Activated naive CD4-positive, alpha-beta T cell treated with anti-CD3 and anti-CD28 coated beads, Interleukin-2, amount 10 ng/mL, durations not matched to agents 7 days and 5 days (primary cell): ENCODE measurements at regions not wholly inside any gene's neighbourhood (a gene's known extent, or its start where the extent isn't known, plus 50 kb on each side); places are given as distances from the start of the nearest gene placed in this dataset.

Source experiments
- CTCF ChIA-PET: fragments of 350-600 bp; sonication (Branson Sonifier 250); formaldehyde crosslinking; loops from one replicate; lab custom pipeline; 2021; ENCODE audit warnings: antibody characterized with exemption; lab: Charles Lee
- DNase-seq: peaks from one replicate; pipeline ENCODE4 v3.0.0-alpha.2; 2020
- H3K27ac Mint-ChIP-seq: one replicate; pipeline ENCODE4 v1.8.0; 2021; ENCODE audit warnings: mild to moderate bottlenecking, moderate library complexity, mixed read lengths
- H3K27me3 Mint-ChIP-seq: one replicate; pipeline ENCODE4 v1.8.0; 2021; ENCODE audit warnings: mild to moderate bottlenecking, mixed read lengths
- H3K36me3 Mint-ChIP-seq: one replicate; pipeline ENCODE4 v1.8.0; 2021; ENCODE audit warnings: mixed read lengths
- H3K4me1 Mint-ChIP-seq: one replicate; pipeline ENCODE4 v1.8.0; 2021; ENCODE audit warnings: mixed read lengths
- H3K4me3 Mint-ChIP-seq: one replicate; pipeline ENCODE4 v1.8.0; 2021; ENCODE audit warnings: mild to moderate bottlenecking, moderate library complexity, mixed read lengths
- H3K9me3 Mint-ChIP-seq: one replicate; pipeline ENCODE4 v1.8.0; 2021; ENCODE audit warnings: mixed read lengths

GRCh38 chr2:241924069-241924908 is 54.8 kb downstream of the RTP5 start:
- no peak overlapping the region for H3K4me3 Mint-ChIP-seq
- no peak for DNase-seq
- H3K27me3 Mint-ChIP-seq, result no peaks in the 10 kb centered on the region
- no peaks in the 10 kb centered on the region for H3K36me3 Mint-ChIP-seq
- H3K9me3 Mint-ChIP-seq, result no peaks in the 10 kb centered on the region
- H3K4me1 Mint-ChIP-seq, result peaks cover 2% of the 10 kb centered on the region
- H3K27ac Mint-ChIP-seq, result no peak overlapping the region
- CTCF ChIA-PET, result interaction anchor here (1.3 kb wide), 1 partner anchor 26 kb away, joined by 4 read pairs; no protein-coding TSS in a partner anchor

DNA sequence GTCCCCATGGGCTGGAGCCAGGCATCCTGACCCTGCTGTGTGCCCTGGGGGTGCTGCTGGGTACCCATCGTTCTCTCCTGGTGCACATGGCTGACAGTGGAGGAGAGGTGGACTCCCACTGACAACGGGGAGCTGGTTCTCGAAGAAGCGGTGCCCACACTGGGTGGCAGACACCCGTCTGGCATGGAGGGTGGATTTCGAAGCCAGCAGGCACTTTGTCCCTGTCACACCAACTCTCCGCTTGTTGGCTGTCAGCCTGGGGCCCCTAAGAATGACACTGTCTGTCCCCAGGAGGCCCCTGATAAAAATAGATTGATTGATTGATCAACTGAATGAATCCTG is 55.4 kb downstream of the RTP5 start:
- Mint-ChIP-seq H3K27ac (no peak overlapping the region), H3K9me3 (no peaks in the 10 kb centered on the region), H3K4me1 (peaks cover 2% of the 10 kb centered on the region), H3K4me3 (no peak overlapping the region), H3K27me3 (no peaks in the 10 kb centered on the region), H3K36me3 (no peaks in the 10 kb centered on the region)
- CTCF ChIA-PET, result interaction anchor here (1.3 kb wide), 1 partner anchor 26 kb away, joined by 4 read pairs; no protein-coding TSS in a partner anchor
- no peak for DNase-seq

DNA sequence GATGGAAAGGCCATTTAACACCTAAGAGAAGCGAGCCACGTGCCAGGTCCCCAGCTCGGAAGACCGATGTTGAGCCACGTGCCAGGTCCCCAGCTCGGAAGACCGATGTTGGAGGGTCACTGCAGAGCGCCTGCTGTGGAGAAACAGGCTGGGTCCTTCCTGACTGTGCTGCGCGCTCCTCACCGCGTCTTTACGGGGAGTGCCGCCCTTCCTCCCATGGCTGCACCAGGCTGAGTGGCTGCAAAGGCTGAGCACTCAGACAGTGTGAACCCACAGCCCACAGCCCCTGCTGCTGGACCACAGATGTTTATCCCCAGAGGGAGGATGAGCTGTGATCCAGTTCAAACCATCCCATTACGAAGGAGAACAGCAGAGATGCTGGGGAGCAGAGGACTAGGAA is 55.7 kb downstream of the RTP5 start:
- Mint-ChIP-seq H3K4me1 (peaks cover 2% of the 10 kb centered on the region), H3K27me3 (no peaks in the 10 kb centered on the region), H3K36me3 (no peaks in the 10 kb centered on the region), H3K4me3 (no peak overlapping the region), H3K9me3 (no peaks in the 10 kb centered on the region), H3K27ac (no peak overlapping the region)
- CTCF ChIA-PET, result interaction anchor here (1.3 kb wide), 1 partner anchor 25 kb away, joined by 4 read pairs; no protein-coding TSS in a partner anchor
- no peak for DNase-seq

DNA sequence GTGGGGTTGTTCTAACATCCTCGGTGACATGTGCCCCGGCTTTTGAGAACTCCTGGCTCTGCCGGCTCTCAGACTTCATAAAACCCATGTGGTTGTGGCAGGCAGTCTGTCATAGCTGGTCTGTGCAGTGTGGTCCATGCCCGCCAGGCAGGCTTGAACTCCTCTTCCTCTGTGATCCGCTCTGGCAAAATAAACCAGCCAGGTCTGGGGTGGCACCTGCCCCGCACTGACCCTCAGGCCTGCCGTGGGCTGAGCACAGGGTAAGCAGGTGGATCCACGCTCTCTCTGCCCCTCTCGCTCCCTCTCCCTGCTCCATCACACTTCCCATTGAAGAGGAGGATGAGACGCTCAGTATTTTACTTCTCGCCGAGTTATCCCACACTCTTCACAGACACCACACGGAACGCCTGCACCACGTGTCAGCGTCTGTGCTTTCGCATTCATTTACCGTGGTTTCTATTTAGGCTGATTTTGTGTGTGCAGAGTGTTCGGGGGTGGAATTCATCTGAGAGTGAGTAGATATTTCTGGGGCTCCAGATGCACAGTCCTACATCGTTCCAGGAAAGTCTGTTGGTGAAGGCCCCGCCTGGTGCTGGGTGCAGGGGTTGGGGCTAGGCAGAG is 56.4 kb downstream of the RTP5 start:
- Mint-ChIP-seq H3K4me3 (no peak overlapping the region), H3K27me3 (no peaks in the 10 kb centered on the region), H3K4me1 (peaks cover 2% of the 10 kb centered on the region), H3K36me3 (no peaks in the 10 kb centered on the region), H3K9me3 (no peaks in the 10 kb centered on the region), H3K27ac (no peak overlapping the region)
- CTCF ChIA-PET, result no interaction called here
- no peak for DNase-seq

DNA sequence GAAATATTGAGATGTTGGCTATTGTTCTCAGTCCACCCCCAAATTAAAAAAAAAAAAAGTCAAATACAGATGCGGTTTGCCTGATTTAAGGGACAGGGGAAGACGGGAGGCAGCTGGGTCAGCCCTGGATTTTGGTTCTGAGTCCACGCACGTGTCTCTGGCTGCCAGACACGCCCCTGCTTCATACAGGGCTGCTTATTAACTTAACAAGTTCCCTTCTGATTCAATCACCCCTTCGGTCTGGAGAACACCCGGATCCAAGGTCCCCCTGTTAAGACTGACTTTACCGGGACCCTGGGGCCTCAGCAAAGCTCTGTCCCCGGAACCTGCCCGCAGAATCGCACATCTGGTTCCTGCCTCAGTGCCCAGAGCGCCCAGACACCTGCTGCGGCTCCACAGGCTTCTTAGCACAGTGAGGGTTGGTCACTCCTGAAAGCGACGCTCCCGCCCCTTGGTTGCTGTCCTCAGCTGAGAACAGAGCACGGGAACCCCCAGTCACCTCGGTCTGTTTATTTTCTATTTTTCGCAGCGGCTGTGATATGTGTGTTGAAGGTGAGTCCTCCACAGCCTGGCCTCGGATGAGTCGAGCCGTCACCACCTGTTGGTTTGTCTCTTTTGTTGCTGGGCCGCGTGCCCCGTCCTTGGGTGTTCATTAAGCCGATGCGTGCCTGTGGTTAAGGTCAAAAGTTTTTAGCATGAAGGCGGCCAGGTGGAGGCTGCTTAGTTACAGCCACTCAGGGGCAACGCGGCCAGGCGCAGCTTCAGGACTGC is 57.2 kb downstream of the RTP5 start:
- Mint-ChIP-seq H3K9me3 (no peaks in the 10 kb centered on the region), H3K4me1 (peaks cover 2% of the 10 kb centered on the region), H3K27ac (no peak overlapping the region), H3K27me3 (no peaks in the 10 kb centered on the region), H3K4me3 (no peak overlapping the region), H3K36me3 (no peaks in the 10 kb centered on the region)
- DNase-seq, result no peak
- CTCF ChIA-PET, result no interaction called here

DNA sequence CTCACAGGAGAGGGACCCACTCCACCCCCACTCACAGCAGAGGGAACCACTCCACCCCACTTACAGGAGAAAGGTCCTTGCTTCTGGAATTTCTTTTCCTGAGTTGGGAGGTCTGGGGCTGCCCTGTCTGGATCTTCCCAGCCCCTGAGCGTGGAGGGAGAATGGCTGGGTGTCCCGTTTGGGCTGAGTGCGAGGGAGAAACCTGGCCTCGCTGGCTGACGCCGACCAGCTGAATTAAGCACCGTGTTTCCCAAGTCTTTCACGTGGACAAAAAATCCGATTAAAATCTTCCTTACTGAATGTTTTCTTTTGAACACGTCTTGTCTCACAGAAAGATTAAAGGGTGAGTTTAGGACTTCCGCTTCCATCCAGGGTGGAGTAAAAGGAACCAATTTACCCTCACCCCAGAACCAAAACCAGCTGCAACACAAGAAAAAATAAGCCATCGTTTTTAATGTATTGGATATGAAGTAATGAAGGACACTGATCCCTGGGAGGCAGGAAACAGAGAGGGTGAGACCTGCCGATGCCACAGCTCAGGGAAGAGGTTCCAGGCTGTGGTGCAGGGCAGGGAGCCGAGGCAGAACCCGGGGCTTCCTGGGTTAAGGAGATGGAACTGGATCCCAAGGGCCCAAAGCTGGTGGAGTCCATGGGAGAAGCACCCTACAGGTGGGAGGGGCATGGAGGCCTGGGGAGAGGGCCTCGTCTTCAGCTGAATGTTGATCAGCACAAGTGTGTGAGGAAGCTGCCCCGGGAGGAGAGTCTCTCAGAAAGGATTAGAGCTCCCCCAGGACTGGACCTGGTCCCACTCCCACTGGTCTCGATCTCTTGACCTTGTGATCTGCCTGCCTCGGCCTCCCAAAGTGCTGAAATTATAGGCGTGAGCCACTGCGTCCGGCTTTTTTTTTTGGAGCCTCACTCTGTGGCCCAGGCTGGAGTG is 60.3 kb downstream of the RTP5 start:
- CTCF ChIA-PET, result no interaction called here
- no peaks in the 10 kb centered on the region for H3K9me3 Mint-ChIP-seq
- H3K4me1 Mint-ChIP-seq, result peaks cover 6% of the 10 kb centered on the region
- H3K27ac Mint-ChIP-seq, result no peak overlapping the region
- H3K27me3 Mint-ChIP-seq, result no peaks in the 10 kb centered on the region
- H3K36me3 Mint-ChIP-seq, result no peaks in the 10 kb centered on the region
- DNase-seq, result no peak
- no peak overlapping the region for H3K4me3 Mint-ChIP-seq

DNA sequence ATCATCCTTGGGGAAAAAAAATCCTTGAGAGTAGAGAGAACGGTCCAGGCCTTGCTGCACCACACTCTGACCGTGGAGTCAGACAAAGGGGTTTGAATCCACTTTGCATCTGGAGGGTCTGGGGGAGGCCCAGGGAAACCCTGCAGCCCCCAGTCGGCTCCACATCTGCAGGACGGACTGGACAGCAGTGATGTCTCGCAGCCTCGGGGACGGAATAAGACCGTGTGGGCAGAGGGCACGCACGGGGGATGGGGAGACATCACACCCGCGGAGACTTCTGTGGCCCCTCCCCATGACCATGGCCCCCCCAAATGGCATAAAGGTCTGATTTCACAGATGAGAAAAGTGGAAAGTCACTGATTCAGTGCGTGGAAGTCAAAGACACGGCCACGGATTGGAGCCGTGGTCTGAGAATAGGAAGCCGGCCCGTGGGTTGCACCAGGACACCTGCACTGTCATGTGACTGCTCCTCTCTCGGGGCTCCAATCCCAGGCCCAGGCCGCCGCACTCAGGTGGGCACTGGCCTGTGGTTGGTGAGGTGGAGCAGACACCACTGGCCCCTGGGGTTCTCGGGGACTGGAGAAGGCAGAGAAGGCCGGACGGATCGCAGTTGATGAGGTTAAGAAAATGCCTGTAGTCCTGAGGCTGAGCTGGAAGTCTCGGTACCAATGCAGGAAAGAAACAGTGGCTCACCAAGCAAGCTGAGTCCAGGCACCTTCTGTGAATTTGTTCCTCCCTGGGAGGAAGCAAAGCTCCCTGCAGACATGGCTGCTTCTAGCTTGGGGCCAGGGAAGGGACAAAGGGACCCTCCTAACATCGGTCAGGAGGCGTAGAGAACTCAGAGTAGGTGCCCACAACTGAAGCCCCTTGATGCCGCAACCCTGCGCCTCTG is 61.8 kb downstream of the RTP5 start:
- H3K27me3 Mint-ChIP-seq, result no peaks in the 10 kb centered on the region
- H3K9me3 Mint-ChIP-seq, result peaks cover 8% of the 10 kb centered on the region
- no peak overlapping the region for H3K27ac Mint-ChIP-seq
- H3K4me1 Mint-ChIP-seq, result peaks cover 6% of the 10 kb centered on the region
- H3K36me3 Mint-ChIP-seq, result peaks cover 6% of the 10 kb centered on the region
- H3K4me3 Mint-ChIP-seq, result no peak overlapping the region
- CTCF ChIA-PET, result no interaction called here
- DNase-seq, result no peak

GRCh38 chr2:241931976-241932898 is 62.7 kb downstream of the RTP5 start:
- H3K9me3 Mint-ChIP-seq, result peaks cover 8% of the 10 kb centered on the region
- H3K27me3 Mint-ChIP-seq, result no peaks in the 10 kb centered on the region
- peaks cover 6% of the 10 kb centered on the region for H3K36me3 Mint-ChIP-seq
- H3K27ac Mint-ChIP-seq, result no peak overlapping the region
- CTCF ChIA-PET, result no interaction called here
- peaks cover 6% of the 10 kb centered on the region for H3K4me1 Mint-ChIP-seq
- no peak for DNase-seq
- no peak overlapping the region for H3K4me3 Mint-ChIP-seq

DNA sequence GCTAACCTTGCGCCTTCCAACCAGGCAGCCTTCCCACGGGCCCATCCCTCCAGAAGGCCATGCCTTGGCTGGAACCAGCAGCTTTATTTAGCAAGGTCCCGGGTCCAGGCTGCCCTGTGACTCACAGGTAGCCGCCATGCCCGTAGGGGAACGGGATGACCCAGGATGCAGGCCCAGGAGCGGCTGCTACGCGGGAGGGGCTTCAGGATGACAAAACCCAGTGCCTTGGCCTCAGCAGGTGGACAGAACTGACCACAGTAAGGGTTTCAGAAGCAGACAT is 63.3 kb downstream of the RTP5 start:
- no peak for DNase-seq
- Mint-ChIP-seq H3K27ac (no peak overlapping the region), H3K4me1 (peaks cover 6% of the 10 kb centered on the region), H3K9me3 (peaks cover 11% of the 10 kb centered on the region), H3K36me3 (peaks cover 6% of the 10 kb centered on the region), H3K4me3 (no peak overlapping the region), H3K27me3 (no peaks in the 10 kb centered on the region)
- CTCF ChIA-PET, result interaction anchor here (1.1 kb wide), 1 partner anchor 18 kb away, joined by 3 read pairs; no protein-coding TSS in a partner anchor

DNA sequence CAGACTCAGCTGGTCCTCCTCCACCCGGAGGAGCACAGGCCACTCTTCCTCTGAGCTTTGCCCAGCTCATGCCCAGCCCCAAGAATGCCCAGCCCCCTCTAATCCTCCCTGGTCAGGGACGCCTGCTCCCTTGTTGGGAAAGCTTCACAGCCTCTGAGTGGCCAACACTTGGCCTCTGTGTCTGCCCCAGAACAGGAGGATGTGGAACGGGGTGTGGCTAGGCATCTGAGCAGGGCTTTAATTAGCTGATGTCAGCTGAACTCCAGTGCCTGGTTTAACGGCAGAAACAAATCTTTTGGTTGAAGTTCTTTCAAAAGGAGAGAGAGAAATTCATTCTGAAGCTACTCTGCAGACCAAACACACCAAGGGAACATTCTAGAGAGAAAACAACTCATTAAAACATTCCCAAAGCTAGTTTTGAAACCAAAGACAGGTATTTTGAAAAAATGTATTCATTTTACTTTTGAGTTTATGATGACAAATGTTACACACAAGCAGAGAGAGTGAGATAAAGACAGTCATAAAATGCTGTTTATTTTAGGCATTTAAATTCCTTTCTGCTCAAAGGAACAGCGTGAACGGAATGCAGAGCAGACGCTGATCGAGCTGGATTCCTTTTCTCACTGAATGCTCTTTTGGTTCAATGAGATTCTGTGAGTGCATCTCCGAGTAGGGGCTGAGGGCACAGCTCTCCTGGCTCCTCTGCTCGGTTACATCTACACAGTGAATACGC is 63.8 kb downstream of the RTP5 start:
- peaks cover 14% of the 10 kb centered on the region for H3K9me3 Mint-ChIP-seq
- peak overlapping the region; percentile 66 for H3K27ac Mint-ChIP-seq
- peaks cover 6% of the 10 kb centered on the region for H3K36me3 Mint-ChIP-seq
- H3K27me3 Mint-ChIP-seq, result no peaks in the 10 kb centered on the region
- H3K4me1 Mint-ChIP-seq, result peaks cover 6% of the 10 kb centered on the region
- CTCF ChIA-PET, result interaction anchor here (0.6 to 1.1 kb wide), 2 partner anchors 17 to 49 kb away, joined by 3 read pairs; no protein-coding TSS in a partner anchor
- DNase-seq, result no peak
- no peak overlapping the region for H3K4me3 Mint-ChIP-seq

GRCh38 chr2:241935314-241935713 is 65.8 kb downstream of the RTP5 start:
- Mint-ChIP-seq H3K4me3 (no peak overlapping the region), H3K27ac (no peak overlapping the region), H3K4me1 (peaks cover 12% of the 10 kb centered on the region), H3K36me3 (peaks cover 8% of the 10 kb centered on the region), H3K27me3 (no peaks in the 10 kb centered on the region), H3K9me3 (peaks cover 21% of the 10 kb centered on the region)
- CTCF ChIA-PET, result no interaction called here
- DNase-seq, result no peak

DNA sequence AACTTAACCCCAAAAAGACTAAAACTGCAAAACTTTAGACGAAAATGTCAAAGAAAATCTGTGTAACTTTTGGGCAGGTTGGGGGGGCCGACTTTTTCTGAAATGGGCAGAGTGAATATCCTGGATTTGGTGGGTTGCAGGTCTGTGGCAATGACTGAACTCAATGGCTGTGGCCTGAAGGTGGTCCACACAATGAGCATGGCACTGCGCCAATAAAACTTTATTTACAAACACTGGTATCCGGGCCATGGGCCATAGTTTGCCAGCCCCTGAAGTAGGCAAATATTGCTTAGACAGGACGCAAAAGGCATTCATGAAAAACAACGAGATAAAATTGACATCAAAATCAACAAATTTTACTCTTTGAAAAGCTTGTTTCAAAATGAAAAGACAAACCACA is 66.2 kb downstream of the RTP5 start:
- H3K36me3 Mint-ChIP-seq, result peaks cover 8% of the 10 kb centered on the region
- CTCF ChIA-PET, result no interaction called here
- H3K4me1 Mint-ChIP-seq, result peaks cover 12% of the 10 kb centered on the region
- no peak overlapping the region for H3K27ac Mint-ChIP-seq
- H3K9me3 Mint-ChIP-seq, result peaks cover 23% of the 10 kb centered on the region
- no peak for DNase-seq
- no peak overlapping the region for H3K4me3 Mint-ChIP-seq
- no peaks in the 10 kb centered on the region for H3K27me3 Mint-ChIP-seq
